AG08396 (cell line): ENCODE measurements at regions not wholly inside any gene's neighbourhood (a gene's known extent, or its start where the extent isn't known, plus 50 kb on each side); places are given as distances from the start of the nearest gene placed in this dataset.
"Not testable (repeated sequence)": the region's sequence is repeated elsewhere in the genome, so short reads cannot be mapped to it uniquely, and the experiment has no call there.

Source experiments
- DNase-seq: peaks from one replicate; pipeline ENCODE4 v3.0.0; 2012; ENCODE audit warnings: low spot score, mixed read lengths

GRCh38 chr18:10141559-10141958 lies 227.7 kb downstream of the VAPA start:
- no peak for DNase-seq

GRCh38 chr18:10142056-10142455 lies 228.2 kb downstream of the VAPA start:
- DNase-seq, result no peak

DNA sequence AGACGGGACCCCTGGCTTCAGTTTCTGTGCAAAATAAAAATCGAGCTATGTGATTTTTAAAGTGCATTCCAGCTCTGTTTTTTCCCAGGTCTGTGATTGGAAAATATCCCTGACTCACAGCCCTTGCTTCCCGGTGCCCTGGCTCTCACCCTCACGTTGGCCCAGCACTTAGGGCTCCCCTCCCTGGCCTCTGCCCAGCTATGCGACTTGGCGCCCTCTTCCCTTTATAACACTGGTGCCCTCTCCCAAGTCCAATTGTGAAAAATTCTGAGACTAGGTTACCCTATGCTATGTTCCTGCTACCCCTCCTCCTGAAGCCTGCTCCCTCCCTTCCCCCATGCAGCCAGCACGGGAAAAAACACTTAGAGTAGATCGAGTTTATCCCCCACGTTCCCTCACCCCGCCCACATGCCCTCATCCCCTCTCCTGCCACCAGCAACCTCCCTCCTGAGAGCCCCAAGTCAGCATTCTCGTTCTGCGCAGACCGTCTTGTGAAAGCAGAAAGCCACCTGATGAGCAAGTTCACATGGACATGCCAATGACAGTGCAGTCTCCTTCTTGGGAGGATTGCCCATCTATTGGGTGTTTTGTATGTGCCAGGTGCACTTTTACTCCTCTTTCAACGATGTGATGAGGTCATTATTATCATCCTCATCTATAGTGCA lies 228.8 kb downstream of the VAPA start:
- DNase-seq, result peak; percentile 63

GRCh38 chr18:10143596-10143995 lies 229.8 kb downstream of the VAPA start:
- no peak for DNase-seq

DNA sequence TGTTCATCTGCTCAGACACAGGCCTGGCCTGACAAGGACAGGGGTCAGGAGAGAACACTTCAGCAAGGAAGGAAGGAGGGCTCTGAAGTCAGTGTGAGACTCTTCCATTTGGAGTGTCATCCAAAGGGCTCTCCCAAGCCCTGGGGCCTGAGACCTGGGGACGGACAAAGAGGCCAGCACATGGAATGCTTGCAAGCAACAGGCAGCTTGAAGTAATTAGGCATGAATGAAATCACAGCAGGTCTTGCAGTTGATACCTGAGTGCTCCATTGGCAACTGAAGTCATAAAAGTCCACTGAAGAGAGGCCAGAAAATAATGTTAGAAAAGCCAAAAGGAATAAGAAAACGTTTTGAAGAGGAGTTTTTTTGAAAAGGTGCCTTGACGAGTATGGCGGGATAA lies 231.7 kb downstream of the VAPA start:
- DNase-seq, result no peak

DNA sequence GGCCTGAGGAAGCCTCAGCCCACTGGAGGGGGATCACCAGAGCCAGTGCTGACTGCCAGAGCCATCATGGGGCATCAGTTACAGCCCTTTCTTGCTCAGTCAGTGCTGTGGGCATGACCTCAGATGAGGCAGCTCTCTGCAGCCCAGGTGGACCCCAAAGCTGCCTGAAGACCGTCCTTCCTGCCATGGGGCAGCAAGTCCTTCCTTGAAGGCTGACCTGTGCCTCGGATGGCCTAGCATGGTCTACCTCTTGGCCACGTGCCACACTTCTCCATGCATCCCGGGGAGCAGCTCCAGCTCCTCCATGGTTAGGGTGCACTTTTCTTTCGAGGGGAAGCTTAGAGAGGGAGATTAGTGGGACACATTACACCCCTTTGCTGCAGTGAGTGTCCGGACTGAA lies 233.4 kb downstream of the VAPA start:
- no peak for DNase-seq

- no peak for DNase-seq
Observed at GRCh38 chr18:10147752-10148151, 233.9 kb downstream of the VAPA start.

DNA sequence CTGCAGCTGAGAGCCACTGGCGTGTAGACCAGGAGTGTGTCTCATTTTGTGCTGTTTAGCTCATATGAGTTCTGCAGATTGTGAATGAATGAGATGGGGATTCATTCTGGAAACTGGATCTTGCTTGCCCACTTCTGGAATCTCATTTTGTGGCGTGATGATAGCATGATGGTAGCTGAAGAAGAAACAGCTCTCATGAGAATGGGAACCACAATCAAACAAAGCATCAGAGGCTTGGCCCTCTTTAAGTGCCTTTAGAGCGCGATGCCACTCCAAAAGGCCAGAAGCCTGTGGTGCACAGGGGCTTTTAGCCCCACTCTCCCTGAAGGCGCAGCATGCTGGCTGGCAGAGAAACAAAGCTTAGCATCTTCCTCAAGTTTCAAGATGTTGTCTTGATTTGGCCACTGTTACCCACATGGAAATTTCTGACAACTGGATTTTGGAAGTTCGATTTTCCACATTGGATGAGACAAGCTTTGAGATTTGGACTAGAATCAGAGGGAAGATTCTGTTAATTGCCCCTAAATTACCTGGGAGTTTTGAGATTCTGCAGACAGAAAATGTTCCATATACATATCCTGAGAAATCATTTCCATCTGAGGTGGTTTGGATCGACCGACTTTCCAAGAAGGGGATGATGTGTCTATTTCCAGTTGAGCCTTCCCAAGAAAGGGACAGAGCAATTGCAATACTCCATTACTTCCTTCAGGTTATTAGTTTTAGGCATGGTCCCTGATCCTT lies 234.5 kb downstream of the VAPA start:
- no peak for DNase-seq

DNA sequence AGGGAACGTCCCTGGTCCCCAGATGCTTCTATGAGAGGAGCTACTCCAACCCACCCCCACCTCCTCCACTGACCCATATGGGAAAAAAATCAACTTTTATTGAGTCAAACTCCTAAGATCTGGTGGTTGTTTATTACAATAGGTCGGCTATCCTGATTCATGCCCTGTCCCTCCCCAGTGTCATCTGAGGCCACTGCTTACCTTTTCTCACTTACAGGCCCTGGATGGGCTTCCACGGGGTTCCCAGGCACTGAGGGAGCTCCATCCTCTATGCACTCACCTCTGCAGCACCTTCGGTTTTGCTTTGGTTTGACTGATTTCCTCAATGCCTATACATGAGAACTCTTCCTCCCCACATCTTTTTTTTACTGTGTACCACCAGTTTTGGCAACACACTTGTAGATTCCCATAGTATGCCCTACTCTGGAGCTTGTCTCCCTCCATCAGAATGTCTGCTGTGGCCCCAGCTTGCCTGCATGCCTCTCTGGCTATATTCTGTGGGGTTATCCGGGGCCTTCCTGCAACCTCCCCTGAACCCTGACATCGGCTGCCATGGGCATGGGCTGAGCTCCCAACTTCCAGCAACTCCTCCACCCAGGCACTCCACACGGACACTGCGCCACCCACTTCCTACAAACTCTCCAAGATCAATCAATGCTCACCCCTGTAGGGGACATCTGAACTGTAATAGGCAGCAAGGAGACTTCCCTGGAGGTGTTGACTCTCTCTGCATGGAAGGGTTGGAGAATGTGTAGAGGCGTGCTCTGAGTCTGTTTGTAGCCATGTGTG lies 236.1 kb downstream of the VAPA start:
- no peak for DNase-seq

DNA sequence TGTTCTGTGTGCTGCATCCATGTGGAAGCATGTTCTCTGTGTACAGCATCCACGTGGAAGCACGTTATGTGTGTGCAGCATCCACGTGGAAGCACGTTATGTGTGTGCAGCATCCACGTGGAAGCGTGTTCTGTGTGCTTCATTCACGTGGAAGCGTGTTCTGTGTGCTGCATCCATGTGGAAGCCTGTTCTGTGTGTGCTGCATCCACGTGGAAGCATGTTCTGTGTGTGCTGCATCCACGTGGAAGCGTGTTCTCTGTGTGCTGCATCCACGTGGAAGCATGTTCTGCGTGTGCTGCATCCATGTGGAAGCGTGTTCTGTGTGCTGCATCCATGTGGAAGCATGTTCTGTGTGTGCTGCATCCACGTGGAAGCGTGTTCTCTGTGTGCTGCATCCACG lies 236.8 kb downstream of the VAPA start:
- DNase-seq, result not testable (repeated sequence)

- no peak for DNase-seq
Observed at GRCh38 chr18:10152475-10152874, 238.7 kb downstream of the VAPA start.

DNA sequence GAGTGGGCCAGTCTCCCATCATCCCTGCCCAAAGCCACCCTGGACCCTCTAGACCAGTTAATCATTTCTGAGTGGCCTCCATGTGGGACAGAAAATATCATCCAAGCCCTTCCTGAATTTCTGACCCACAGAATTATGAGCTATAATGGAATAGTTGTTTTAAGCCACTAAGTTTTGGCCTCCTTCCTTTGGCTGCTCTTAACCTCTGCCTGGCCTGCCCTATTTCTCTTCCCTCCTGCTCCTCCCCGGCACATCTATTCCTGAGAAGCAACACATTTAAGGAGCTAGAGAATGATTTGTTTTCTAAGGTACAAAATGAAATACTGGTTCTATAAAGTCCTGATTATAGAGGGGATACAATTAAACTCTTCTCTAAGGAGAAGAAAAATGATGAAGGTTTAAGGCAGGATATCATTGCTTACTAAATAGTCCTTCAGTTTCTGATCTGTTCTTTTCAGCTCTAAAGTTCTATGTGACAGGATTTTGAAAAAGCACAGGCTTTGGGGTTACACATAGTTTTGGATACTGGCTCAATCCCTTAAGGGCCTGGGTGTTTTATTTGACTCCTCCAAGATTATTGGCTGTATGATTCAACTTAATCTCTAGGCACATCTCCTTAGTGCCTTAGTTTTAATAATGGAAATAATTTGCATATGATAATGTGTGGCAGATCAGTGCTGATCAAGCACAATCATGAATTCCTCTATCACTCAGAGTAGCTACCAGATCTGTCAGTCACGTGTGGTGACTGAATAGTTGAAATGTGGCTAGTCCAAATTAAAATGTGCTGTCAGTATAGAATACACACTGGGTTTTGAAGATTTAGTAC lies 240.3 kb downstream of the VAPA start:
- no peak for DNase-seq

DNA sequence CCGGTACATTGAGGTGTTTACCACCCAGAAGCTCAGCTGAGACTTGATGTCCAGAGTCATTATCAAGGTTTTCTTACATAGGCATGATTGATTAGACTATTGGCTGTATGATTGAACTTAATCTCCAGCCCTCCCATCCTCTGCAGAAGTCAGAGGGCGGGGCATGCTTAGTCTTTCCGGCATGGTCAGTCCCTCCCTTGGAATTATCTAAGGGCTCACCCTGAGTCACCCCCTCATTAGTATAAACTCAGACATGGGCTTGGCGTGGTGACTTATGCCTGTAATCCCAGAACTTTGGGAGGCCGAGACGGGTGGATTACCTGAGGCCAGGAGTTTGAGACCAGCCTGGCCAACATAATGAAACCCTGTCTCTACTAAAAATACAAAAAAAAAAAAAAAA lies 243.9 kb downstream of the VAPA start:
- no peak for DNase-seq

GRCh38 chr18:10160251-10160650 lies 246.4 kb downstream of the VAPA start:
- no peak for DNase-seq

- DNase-seq, result no peak
Observed at GRCh38 chr18:10161315-10161714, 247.5 kb downstream of the VAPA start.

DNA sequence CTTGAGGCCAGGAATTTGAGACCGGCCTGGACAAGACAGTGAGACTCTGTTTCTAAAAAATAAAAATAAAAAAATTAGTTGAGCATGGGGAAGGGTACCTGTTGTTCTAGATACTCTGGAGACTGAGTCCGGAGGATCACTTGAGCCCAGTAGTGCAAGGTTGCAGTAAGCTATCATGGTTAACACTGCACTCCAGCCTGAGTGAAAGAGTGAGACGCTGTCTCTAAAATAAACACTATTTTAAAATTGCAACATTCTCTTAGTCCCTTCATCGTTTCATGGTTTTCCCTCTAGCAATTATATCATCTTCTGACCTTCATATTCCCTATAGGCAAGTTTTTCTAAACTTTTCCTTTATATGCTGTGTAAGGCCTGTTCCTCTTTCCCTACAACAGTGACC lies 248.5 kb downstream of the VAPA start:
- DNase-seq, result no peak

GRCh38 chr18:10164271-10165071 lies 250.7 kb downstream of the VAPA start:
- DNase-seq, result no peak

DNA sequence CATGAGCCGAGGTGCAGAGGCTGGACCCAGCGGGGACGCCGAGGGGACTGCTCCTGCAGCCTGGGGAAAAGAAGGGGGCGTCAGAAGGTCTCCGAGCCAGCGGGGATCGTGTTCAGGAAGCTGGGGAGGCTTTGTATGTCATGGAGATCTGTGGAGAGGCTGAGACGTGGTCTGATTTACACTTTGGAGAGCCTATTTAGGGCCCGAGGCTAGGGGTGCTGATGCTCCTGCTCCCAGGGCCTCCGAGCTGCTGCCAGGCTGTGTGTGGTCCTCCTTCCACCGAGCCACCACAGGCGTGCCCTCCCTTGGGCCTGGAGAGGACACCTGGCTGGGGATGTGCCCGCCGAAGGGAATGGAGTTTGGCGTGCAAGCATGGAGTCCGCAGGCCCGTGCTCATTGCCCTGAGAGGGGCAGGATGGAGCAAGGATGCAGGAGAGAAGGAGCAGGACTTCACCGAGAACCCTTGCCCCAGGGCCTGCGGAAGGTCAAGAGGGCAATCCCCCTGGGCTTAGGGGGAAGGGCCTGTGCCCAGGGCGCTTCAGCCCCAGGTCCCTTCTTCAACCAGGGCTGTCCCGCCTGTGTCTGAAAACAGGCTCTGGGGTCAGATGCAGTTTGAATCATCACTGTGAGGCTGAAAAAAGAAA lies 252.5 kb downstream of the VAPA start:
- DNase-seq, result no peak

DNA sequence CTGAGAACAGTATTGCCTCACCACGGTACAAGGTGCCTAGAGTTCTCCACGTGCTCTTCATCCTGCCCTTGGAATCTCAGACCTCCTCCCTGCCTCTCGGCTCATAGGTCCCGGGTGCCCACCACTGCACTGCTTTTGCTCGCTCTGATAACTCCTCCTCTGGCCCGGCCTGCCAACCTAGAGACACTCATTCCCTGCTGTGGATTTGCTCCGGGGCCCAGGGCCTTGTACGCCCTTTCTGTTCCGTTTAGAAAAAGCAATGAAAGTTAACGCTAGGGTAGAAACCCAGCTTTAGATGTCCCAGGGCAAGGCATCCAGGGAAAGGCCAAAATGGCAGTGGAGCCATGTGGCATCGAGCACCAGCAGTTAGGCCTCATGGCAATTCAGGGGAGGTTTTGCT lies 253.9 kb downstream of the VAPA start:
- no peak for DNase-seq

- DNase-seq, result no peak
Observed at GRCh38 chr18:10168477-10168876, 254.7 kb downstream of the VAPA start.

DNA sequence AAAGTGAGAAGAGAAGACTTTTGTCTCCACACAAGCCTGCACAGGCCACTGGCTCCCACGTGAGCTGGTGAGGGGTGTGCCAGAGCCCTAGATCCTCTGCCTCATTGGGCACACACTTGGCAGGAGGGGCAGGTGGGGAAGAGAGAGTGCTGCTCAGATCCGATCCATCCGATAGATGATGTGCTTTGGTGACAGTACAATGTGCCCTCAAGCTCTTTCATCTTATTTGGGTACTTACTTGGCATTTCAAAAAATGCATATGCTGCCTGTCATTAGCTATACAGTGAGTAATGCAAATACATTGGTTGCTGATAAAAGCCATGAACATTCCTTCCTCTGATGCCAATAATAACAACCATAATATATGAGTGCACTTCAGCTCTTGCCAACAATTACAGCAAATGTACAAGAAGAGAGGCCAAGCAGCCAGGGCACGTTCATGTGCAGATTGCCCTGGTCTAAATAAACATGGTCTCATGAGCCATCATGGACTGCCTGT lies 255.3 kb downstream of the VAPA start:
- no peak for DNase-seq
